Thoracic aorta (tissue), 2 donors: ENCODE measurements at regions not wholly inside any gene's neighbourhood (a gene's known extent, or its start where the extent isn't known, plus 50 kb on each side); places are given as distances from the start of the nearest gene placed in this dataset.

Experiments used
- ATAC-seq: fragments of 150-250 bp; one replicate; pipeline ENCODE4 v1.8.0; 2017; ENCODE audit warnings: low read depth; ENCODE audit not compliant: insufficient number of reproducible peaks, low FRiP score
- DNase-seq: peaks from one replicate; pipeline ENCODE4 v3.0.0-alpha.2; 2020; ENCODE audit warnings: low spot score
- H3K27ac ChIP-seq, 2 donors: fragments of 200-600 bp; sonication (generic); 1 replicate in 1 of 2; 2 replicates in 1 of 2; pipeline ENCODE4 v1.5.1; 2016; ENCODE audit warnings: mild to moderate bottlenecking in 2 of 2, moderate library complexity in 2 of 2
- H3K27me3 ChIP-seq: fragments of 200-600 bp; sonication (generic); replicated peaks from 2 replicates; pipeline ENCODE4 v1.6.0; 2016; ENCODE audit warnings: mild to moderate bottlenecking; ENCODE audit not compliant: insufficient read depth
- H3K36me3 ChIP-seq: fragments of 200-600 bp; sonication (generic); one replicate; pipeline ENCODE4 v1.5.1; 2016
- H3K4me1 ChIP-seq, 2 donors: fragments of 200-600 bp; sonication (generic); 1 replicate in 1 of 2; 2 replicates in 1 of 2; pipeline versions ENCODE4 v1.5.1 to v1.6.0; 2016; ENCODE audit warnings: low read depth in 2 of 2, mild to moderate bottlenecking in 1 of 2; ENCODE audit not compliant: control insufficient read depth in 1 of 2
- H3K4me3 ChIP-seq: fragments of 200-600 bp; sonication (generic); 2 replicates; pipeline ENCODE4 v1.5.1; 2016; ENCODE audit warnings: mild to moderate bottlenecking
- H3K9me3 ChIP-seq: fragments of 200-600 bp; sonication (generic); 2 replicates; pipeline ENCODE4 v1.5.1; 2016
- TF ChIP-seq, protein P1 (sequence below): fragments of 200-600 bp; sonication (generic); IDR thresholded peaks from one replicate; pipeline ENCODE4 v1.5.1; 2019; ENCODE audit warnings: antibody characterized with exemption

DNA sequence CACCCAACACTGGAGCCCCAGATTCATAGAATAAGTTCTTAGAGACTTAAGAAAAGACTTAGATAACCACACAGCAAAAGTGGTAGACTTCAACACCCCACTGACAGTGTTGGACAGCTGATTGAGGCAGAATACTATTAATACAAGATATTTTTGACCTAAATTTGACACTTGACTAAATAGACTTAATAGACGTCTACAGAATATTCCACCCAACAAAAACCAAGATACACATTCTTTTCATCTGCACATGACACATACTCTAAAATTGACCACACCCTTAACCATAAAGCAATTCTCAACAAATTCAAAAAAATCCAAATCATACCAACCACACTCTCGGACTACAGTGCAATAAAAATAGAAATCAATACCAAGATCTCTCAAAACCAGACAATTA lies 179.8 kb upstream of the TPM1 start:
- DNase-seq (no peak), ATAC-seq (no peak)
- TF ChIP-seq, protein P1, sequence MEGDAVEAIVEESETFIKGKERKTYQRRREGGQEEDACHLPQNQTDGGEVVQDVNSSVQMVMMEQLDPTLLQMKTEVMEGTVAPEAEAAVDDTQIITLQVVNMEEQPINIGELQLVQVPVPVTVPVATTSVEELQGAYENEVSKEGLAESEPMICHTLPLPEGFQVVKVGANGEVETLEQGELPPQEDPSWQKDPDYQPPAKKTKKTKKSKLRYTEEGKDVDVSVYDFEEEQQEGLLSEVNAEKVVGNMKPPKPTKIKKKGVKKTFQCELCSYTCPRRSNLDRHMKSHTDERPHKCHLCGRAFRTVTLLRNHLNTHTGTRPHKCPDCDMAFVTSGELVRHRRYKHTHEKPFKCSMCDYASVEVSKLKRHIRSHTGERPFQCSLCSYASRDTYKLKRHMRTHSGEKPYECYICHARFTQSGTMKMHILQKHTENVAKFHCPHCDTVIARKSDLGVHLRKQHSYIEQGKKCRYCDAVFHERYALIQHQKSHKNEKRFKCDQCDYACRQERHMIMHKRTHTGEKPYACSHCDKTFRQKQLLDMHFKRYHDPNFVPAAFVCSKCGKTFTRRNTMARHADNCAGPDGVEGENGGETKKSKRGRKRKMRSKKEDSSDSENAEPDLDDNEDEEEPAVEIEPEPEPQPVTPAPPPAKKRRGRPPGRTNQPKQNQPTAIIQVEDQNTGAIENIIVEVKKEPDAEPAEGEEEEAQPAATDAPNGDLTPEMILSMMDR, result no peak
- no peaks in the 10 kb centered on the region for H3K4me1 ChIP-seq
- H3K9me3 ChIP-seq, result no peaks in the 10 kb centered on the region
- no peaks in the 10 kb centered on the region for H3K36me3 ChIP-seq
- no peak overlapping the region for H3K27ac ChIP-seq
- H3K4me3 ChIP-seq, result no peak overlapping the region
- no peaks in the 10 kb centered on the region for H3K27me3 ChIP-seq

DNA sequence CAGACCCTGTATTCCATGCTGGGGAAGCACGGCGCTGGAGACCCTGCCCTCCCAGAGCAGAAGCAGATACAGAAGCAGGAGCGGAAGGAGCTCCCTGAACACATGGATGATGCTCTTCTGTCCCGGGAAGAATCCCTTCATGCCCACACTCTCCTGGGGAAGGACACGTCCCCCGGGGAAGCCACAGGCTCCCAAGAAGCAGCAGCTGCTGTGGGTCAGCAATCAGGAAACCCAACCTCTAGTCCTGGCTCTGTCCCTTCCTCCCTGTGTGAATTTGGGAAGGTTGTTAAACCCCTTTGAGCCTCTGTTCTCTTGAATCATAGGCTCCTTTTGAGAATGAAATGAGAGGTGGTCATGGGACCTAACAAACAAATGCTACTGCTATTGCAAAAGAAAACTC lies 176.2 kb upstream of the TPM1 start:
- ATAC-seq (no peak), DNase-seq (no peak)
- no peak overlapping the region for H3K27ac ChIP-seq
- TF ChIP-seq, protein P1, result no peak
- H3K4me1 ChIP-seq, result no peaks in the 10 kb centered on the region
- H3K9me3 ChIP-seq, result no peaks in the 10 kb centered on the region
- no peaks in the 10 kb centered on the region for H3K36me3 ChIP-seq
- no peaks in the 10 kb centered on the region for H3K27me3 ChIP-seq
- H3K4me3 ChIP-seq, result no peak overlapping the region

DNA sequence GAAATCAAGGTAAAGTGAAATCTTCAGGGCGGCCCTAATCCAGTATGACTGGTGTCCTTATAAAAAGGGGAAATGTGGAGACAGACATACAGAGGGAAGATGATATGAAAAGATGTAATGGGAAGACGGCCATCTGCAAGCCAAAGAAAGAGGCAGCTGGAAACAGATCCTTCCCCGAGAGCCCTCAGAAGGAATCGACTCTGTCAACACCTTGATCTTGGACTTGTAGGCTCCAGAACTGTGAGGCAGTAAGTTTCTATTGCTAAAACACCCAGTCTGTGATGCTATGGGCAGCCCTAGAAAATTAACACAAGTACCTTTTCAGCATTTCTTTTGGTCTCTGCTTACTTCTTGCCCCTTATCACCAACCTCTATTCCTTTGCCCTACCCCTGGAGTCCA lies 174.7 kb upstream of the TPM1 start:
- Histone ChIP-seq H3K9me3 (no peaks in the 10 kb centered on the region), H3K27ac (no peak overlapping the region), H3K27me3 (no peaks in the 10 kb centered on the region), H3K4me3 (no peak overlapping the region), H3K4me1 (no peaks in the 10 kb centered on the region), H3K36me3 (no peaks in the 10 kb centered on the region)
- no peak for ATAC-seq
- TF ChIP-seq, protein P1, result no peak
- no peak for DNase-seq

DNA sequence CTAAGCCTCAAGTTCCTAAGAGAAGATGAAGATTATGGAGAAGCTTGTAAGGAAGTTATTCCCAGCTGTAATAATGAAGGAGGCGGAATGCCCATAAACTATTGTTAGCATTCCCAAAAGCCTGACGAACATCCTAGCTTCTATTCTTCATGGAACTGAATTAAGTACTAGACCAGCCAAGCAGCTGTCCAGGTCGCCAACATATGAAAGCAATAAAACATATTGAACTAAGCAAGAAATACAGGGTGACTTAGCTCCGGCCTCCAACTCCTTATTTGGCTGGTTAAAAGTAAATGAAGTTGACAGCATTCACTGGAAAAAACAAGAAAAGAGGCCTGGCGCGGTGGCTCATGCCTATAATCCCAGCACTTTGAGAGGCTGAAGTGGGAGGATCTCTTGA lies 174.0 kb upstream of the TPM1 start:
- TF ChIP-seq, protein P1, result no peak
- H3K4me1 ChIP-seq, result no peaks in the 10 kb centered on the region
- H3K36me3 ChIP-seq, result no peaks in the 10 kb centered on the region
- ATAC-seq (no peak), DNase-seq (no peak)
- H3K4me3 ChIP-seq, result no peak overlapping the region
- no peaks in the 10 kb centered on the region for H3K9me3 ChIP-seq
- no peaks in the 10 kb centered on the region for H3K27me3 ChIP-seq
- H3K27ac ChIP-seq, result no peak overlapping the region

DNA sequence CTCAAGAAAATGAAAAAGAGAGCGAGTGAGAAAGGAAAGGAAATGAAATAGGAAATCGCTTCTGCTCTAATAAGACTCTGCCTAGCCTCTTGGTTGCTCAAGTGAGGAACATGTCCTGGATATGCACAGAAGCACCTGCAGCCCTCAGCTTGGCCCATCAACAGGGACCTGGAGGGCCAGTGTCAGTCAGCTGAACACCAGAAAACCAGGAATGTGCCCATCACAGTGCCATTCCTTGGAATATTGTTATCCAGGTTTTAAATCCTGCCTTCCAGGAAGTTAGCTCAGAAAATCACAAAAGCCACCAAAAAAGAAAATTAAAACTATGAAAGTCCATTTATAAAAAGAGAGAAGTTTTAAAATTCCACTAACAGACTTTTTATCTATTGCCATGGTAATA lies 173.4 kb upstream of the TPM1 start:
- H3K27ac ChIP-seq, result no peak overlapping the region
- H3K4me1 ChIP-seq, result no peaks in the 10 kb centered on the region
- TF ChIP-seq, protein P1, result no peak
- H3K27me3 ChIP-seq, result no peaks in the 10 kb centered on the region
- H3K9me3 ChIP-seq, result no peaks in the 10 kb centered on the region
- DNase-seq (no peak), ATAC-seq (no peak)
- H3K4me3 ChIP-seq, result no peak overlapping the region
- no peaks in the 10 kb centered on the region for H3K36me3 ChIP-seq
